PFSK-1 (cell line): ENCODE measurements at regions not wholly inside any gene's neighbourhood (a gene's known extent, or its start where the extent isn't known, plus 50 kb on each side); places are given as distances from the start of the nearest gene placed in this dataset.

Experiments
- FOXP2 ChIP-seq: optimal IDR thresholded peaks from 2 replicates; pipeline ENCODE3; 2011; ENCODE audit warnings: borderline replicate concordance, control low read depth, inconsistent platforms; ENCODE audit not compliant: insufficient read depth; ENCODE audit errors: extremely low read length, extremely low read depth
- POLR2AphosphoS5 ChIP-seq: IDR thresholded peaks from 2 replicates; pipeline ENCODE4 v1.6.1; 2012; ENCODE audit warnings: low read depth, mild to moderate bottlenecking, control low read depth, low read length, moderate library complexity
- SIN3A ChIP-seq: IDR thresholded peaks from 2 replicates; pipeline ENCODE4 v1.6.1; 2012; ENCODE audit warnings: mild to moderate bottlenecking, low read length, moderate library complexity, borderline replicate concordance; ENCODE audit not compliant: insufficient read depth
- TAF1 ChIP-seq: IDR thresholded peaks from 2 replicates; pipeline ENCODE4 v1.6.1; 2012; ENCODE audit warnings: low read length, control low read depth, borderline replicate concordance; ENCODE audit not compliant: insufficient read depth
- TF ChIP-seq, protein P1 (sequence below), 2 experiments: IDR thresholded peaks; 2 replicates each; pipeline versions ENCODE4 v1.6.1 to v1.8.0; 2011 to 2012; ENCODE audit warnings: low read depth in 2 of 2, low read length in 2 of 2, control low read depth in 1 of 2, inconsistent platforms in 1 of 2, mild to moderate bottlenecking in 1 of 2, moderate library complexity in 1 of 2; ENCODE audit not compliant: insufficient read depth in 1 of 2

DNA sequence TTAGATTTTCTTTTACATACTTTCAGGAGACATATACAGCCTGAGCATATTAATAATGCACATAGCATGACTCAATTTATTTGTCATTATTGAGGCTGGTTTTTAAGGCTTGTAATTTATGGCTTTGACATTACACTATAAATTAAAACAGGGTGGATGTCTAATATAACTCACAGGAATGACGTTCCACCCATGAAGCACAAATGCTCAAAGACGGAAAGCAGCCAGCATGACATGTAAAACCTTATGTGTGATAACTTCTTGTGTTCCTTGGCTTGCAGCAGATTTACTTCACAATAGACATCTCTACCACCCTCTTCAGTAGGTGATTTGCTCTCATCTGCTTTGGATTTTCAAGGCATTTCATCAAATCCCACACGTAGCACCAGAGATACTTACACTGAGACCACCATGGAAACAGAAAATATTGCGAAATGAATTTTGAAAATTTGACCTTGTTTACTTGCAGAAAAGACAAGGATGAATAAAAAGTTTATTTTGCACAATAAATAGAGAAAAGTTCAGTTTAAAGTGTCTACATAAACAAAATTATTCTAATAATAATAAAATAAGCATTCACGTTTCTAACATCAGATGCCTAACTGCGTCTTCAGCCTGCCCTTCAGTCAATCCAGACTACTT lies 64.7 kb upstream of the BTC start:
- TF ChIP-seq TAF1 = no peak
- TF ChIP-seq FOXP2 = no peak
- TF ChIP-seq, protein P1, sequence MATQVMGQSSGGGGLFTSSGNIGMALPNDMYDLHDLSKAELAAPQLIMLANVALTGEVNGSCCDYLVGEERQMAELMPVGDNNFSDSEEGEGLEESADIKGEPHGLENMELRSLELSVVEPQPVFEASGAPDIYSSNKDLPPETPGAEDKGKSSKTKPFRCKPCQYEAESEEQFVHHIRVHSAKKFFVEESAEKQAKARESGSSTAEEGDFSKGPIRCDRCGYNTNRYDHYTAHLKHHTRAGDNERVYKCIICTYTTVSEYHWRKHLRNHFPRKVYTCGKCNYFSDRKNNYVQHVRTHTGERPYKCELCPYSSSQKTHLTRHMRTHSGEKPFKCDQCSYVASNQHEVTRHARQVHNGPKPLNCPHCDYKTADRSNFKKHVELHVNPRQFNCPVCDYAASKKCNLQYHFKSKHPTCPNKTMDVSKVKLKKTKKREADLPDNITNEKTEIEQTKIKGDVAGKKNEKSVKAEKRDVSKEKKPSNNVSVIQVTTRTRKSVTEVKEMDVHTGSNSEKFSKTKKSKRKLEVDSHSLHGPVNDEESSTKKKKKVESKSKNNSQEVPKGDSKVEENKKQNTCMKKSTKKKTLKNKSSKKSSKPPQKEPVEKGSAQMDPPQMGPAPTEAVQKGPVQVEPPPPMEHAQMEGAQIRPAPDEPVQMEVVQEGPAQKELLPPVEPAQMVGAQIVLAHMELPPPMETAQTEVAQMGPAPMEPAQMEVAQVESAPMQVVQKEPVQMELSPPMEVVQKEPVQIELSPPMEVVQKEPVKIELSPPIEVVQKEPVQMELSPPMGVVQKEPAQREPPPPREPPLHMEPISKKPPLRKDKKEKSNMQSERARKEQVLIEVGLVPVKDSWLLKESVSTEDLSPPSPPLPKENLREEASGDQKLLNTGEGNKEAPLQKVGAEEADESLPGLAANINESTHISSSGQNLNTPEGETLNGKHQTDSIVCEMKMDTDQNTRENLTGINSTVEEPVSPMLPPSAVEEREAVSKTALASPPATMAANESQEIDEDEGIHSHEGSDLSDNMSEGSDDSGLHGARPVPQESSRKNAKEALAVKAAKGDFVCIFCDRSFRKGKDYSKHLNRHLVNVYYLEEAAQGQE (IDR thresholded peaks at IDR 0.05; ENCODE audit: insufficient read depth in 1 of 2, low read depth in 2 of 2, low read length in 2 of 2) = no peak
- TF ChIP-seq SIN3A = no peak
- TF ChIP-seq POLR2AphosphoS5 = no peak

DNA sequence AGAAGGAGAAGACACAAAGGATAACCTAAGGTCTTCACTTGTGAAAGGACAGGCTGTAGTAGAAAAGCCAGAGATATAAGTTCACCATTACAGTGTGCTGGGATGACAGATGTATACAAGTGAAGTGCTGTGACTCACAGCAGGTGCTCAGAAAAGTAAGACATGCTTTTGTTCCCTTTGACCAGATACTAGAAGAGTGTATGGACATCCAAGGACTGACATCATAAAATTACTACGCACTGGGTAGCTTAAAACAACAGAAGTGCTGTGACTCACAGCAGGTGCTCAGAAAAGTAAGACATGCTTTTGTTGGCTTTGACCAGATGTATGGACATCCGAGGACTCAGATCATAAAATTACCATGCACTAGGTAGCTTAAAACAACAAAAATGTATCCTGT lies 61.6 kb upstream of the BTC start:
- TF ChIP-seq FOXP2 (no peak), SIN3A (no peak), POLR2AphosphoS5 (no peak), TAF1 (no peak)
- TF ChIP-seq, protein P1 (IDR thresholded peaks at IDR 0.05; ENCODE audit: insufficient read depth in 1 of 2, low read depth in 2 of 2, low read length in 2 of 2) = no peak

DNA sequence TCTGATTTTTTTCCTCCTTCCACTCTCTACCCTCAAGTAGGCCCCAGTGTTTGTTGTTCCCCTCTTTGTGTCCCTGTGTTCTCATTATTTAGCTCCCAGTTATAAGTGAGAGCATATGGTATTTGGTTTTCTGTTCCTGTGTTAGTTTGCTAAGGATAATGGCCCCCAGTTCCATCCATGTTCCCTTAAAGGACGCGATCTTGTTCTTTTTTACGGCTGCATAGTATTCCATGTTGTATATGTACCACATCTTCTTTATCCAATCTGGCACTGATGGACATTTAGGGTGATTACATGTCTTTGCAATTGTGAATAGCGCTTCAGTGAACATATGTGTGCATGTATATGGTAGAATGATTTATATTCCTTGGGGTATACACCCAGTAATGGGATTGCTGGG lies 54.5 kb upstream of the BTC start:
- TF ChIP-seq POLR2AphosphoS5 (no peak), FOXP2 (no peak), TAF1 (no peak), SIN3A (no peak)
- TF ChIP-seq, protein P1 (IDR thresholded peaks at IDR 0.05; ENCODE audit: insufficient read depth in 1 of 2, low read depth in 2 of 2, low read length in 2 of 2) = no peak

DNA sequence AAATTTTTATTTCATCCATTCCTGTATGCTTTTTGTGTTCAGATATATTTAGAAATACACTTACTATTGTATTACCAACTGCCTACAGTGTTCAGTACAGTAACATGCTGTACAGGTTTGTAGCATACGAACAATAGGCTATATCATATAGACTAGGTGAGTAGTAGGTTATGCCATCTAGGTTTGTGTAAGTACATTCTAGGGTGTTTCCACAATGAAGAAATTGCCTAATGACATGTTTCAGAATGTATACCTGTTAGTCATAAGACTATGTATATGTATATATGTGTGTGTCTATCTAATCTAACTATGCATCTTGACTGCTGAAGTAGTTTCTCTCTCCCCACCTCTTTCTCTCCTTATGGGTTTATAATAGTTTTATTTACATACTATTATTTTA lies 51.5 kb upstream of the BTC start:
- TF ChIP-seq POLR2AphosphoS5 = no peak
- no peak for TF ChIP-seq SIN3A
- TF ChIP-seq, protein P1 (IDR thresholded peaks at IDR 0.05; ENCODE audit: insufficient read depth in 1 of 2, low read depth in 2 of 2, low read length in 2 of 2) = no peak
- no peak for TF ChIP-seq TAF1
- TF ChIP-seq FOXP2 = no peak
